Keratinocyte (primary cell): ENCODE measurements at regions not wholly inside any gene's neighbourhood (a gene's known extent, or its start where the extent isn't known, plus 50 kb on each side); places are given as distances from the start of the nearest gene placed in this dataset.

Experiments
- DNase-seq: peaks from one replicate; pipeline ENCODE4 v3.0.0-alpha.2; 2011; ENCODE audit warnings: low read depth, missing footprints, low spot score
- FAIRE-seq: peaks from 2 replicates; lab custom pipeline; 2011; peaks lifted over from hg19 to GRCh38; lab: Jason Lieb, UNC
- H2AFZ ChIP-seq: 2 replicates; pipeline ENCODE4 v1.6.0; 2012; ENCODE audit warnings: low read length, control low read depth, inconsistent platforms; ENCODE audit not compliant: control insufficient read depth
- H3K27ac ChIP-seq: 2 replicates; pipeline ENCODE4 v1.5.1; 2011; ENCODE audit warnings: low read length; ENCODE audit not compliant: control insufficient read depth, insufficient read depth
- H3K27me3 ChIP-seq: 3 replicates; pipeline ENCODE4 v1.6.0; 2011; ENCODE audit warnings: low read length; ENCODE audit not compliant: control insufficient read depth, insufficient read depth; ENCODE audit errors: extremely low read depth
- H3K36me3 ChIP-seq, 2 experiments: 2 replicates in 1 of 2; 3 replicates in 1 of 2; pipeline ENCODE4 v1.5.1; 2011; ENCODE audit warnings: low read length in 2 of 2, mild to moderate bottlenecking in 1 of 2; ENCODE audit not compliant: control insufficient read depth in 2 of 2, insufficient read depth in 2 of 2; ENCODE audit errors: extremely low read depth in 1 of 2
- H3K4me1 ChIP-seq: 3 replicates; pipeline ENCODE4 v1.5.1; 2011; ENCODE audit warnings: low read length; ENCODE audit not compliant: control insufficient read depth, insufficient read depth; ENCODE audit errors: extremely low read depth
- H3K4me2 ChIP-seq: 3 replicates; pipeline ENCODE4 v1.6.0; 2011; ENCODE audit warnings: low read depth, low read length; ENCODE audit not compliant: control insufficient read depth, insufficient read depth; ENCODE audit errors: extremely low read depth
- H3K4me3 ChIP-seq, 3 experiments: fragments of 200-600 bp in 1 of 3; sonication (generic) in 1 of 3; 2 replicates in 2 of 3; 3 replicates in 1 of 3; pipeline ENCODE4 v1.5.1; 2011 to 2016; ENCODE audit warnings: low read length in 3 of 3, mild to moderate bottlenecking in 3 of 3, control low read depth in 2 of 3, inconsistent platforms in 1 of 3, low read depth in 1 of 3, mixed read lengths in 1 of 3, mixed run types in 1 of 3, moderate library complexity in 1 of 3; ENCODE audit not compliant: control insufficient read depth in 2 of 3, insufficient read depth in 2 of 3; ENCODE audit errors: extremely low read depth in 1 of 3
- H3K79me2 ChIP-seq: 2 replicates; pipeline ENCODE4 v1.6.0; 2012; ENCODE audit warnings: low read length; ENCODE audit not compliant: control insufficient read depth, insufficient read depth
- H3K9ac ChIP-seq: 3 replicates; pipeline ENCODE4 v1.6.0; 2011; ENCODE audit warnings: low read length; ENCODE audit not compliant: control insufficient read depth, insufficient read depth; ENCODE audit errors: extremely low read depth
- H3K9me1 ChIP-seq: 3 replicates; pipeline ENCODE4 v1.6.0; 2011; ENCODE audit warnings: low read length; ENCODE audit not compliant: control insufficient read depth, insufficient read depth; ENCODE audit errors: extremely low read depth
- H3K9me3 ChIP-seq: 2 replicates; pipeline ENCODE4 v1.5.1; 2012; ENCODE audit warnings: low read depth, low read length; ENCODE audit not compliant: control insufficient read depth
- H4K20me1 ChIP-seq: 3 replicates; pipeline ENCODE4 v1.6.0; 2011; ENCODE audit warnings: low read length; ENCODE audit not compliant: control insufficient read depth, insufficient read depth; ENCODE audit errors: extremely low read depth
- CTCF ChIP-seq, 3 experiments: IDR thresholded peaks in 1 of 3; conservative IDR thresholded peaks in 1 of 3; optimal IDR thresholded peaks in 1 of 3; 2 replicates in 2 of 3; 3 replicates in 1 of 3; pipeline versions ENCODE3 to v1.5.1; 2011; ENCODE audit warnings: low read length in 3 of 3, mild to moderate bottlenecking in 3 of 3, moderate library complexity in 2 of 3, control low read depth in 1 of 3, inconsistent platforms in 1 of 3; ENCODE audit not compliant: insufficient read depth in 2 of 3; ENCODE audit errors: extremely low read depth in 1 of 3
- EZH2 ChIP-seq: IDR thresholded peaks from one replicate; pipeline ENCODE4 v1.6.1; 2012; ENCODE audit warnings: inconsistent platforms, mild to moderate bottlenecking, low read length, moderate library complexity
- dilution Hi-C: fragments of 300-500 bp; cut with MboI; formaldehyde crosslinking; loops from one replicate; pipeline ENCODE4 v1.7.0; 2020; ENCODE audit warnings: low sequenced_read_pairs; ENCODE audit not compliant: extremely low pct_ligation_motif_present

GRCh38 chr6:95848717-95849116 lies 167.1 kb upstream of the FUT9 start:
- no peak for TF ChIP-seq CTCF (optimal IDR thresholded peaks at IDR 0.05 in 1 of 3, IDR thresholded peaks at IDR 0.05 in 1 of 3, conservative IDR thresholded peaks at IDR 0.05 in 1 of 3; ENCODE audit: extremely low read depth in 1 of 3, insufficient read depth in 2 of 3, low read length in 3 of 3)
- TF ChIP-seq EZH2 = no peak
- Histone ChIP-seq H4K20me1 (no peaks in the 10 kb centered on the region), H3K9me3 (no peaks in the 10 kb centered on the region), H3K27me3 (no peaks in the 10 kb centered on the region), H3K27ac (no peak overlapping the region), H2AFZ (no peak overlapping the region), H3K9me1 (no peaks in the 10 kb centered on the region), H3K36me3 (no peaks in the 10 kb centered on the region), H3K9ac (no peak overlapping the region), H3K4me2 (no peak overlapping the region), H3K79me2 (no peaks in the 10 kb centered on the region), H3K4me3 (no peak overlapping the region), H3K4me1 (no peaks in the 10 kb centered on the region)
- dilution Hi-C loops = no loop called here
- no peak for FAIRE-seq
- no peak for DNase-seq

- dilution Hi-C loops = no loop called here
- H3K4me2 ChIP-seq = no peak overlapping the region
- no peaks in the 10 kb centered on the region for H3K9me1 ChIP-seq
- H3K36me3 ChIP-seq = no peaks in the 10 kb centered on the region
- H3K9me3 ChIP-seq = no peaks in the 10 kb centered on the region
- DNase-seq = no peak
- H3K79me2 ChIP-seq = no peaks in the 10 kb centered on the region
- no peak overlapping the region for H2AFZ ChIP-seq
- H3K27me3 ChIP-seq = no peaks in the 10 kb centered on the region
- H3K27ac ChIP-seq = no peak overlapping the region
- no peak overlapping the region for H3K9ac ChIP-seq
- TF ChIP-seq CTCF (optimal IDR thresholded peaks at IDR 0.05 in 1 of 3, IDR thresholded peaks at IDR 0.05 in 1 of 3, conservative IDR thresholded peaks at IDR 0.05 in 1 of 3; ENCODE audit: extremely low read depth in 1 of 3, insufficient read depth in 2 of 3, low read length in 3 of 3) (no peak), EZH2 (no peak)
- H3K4me1 ChIP-seq = no peaks in the 10 kb centered on the region
- H3K4me3 ChIP-seq = no peak overlapping the region
- H4K20me1 ChIP-seq = no peaks in the 10 kb centered on the region
- no peak for FAIRE-seq
Measured at GRCh38 chr6:95856876-95857364, 158.9 kb upstream of the FUT9 start.
